Hematopoietic multipotent progenitor cell treated with erythropoietin and hydrocortisone succinate and interleukin-3 and kit ligand, for 17 days (in vitro differentiated cells): ENCODE measurements at regions not wholly inside any gene's neighbourhood (a gene's known extent, or its start where the extent isn't known, plus 50 kb on each side); places are given as distances from the start of the nearest gene placed in this dataset.
"Not testable (repeated sequence)": the region's sequence is repeated elsewhere in the genome, so short reads cannot be mapped to it uniquely, and the experiment has no call there.

Experiments used
- DNase-seq: peaks from one replicate; pipeline ENCODE4 v3.0.0-alpha.2; 2015; ENCODE audit warnings: low spot score

GRCh38 chr16:9343276-9343675, 251.8 kb downstream of the HAPSTR1 start:
- no peak for DNase-seq

- DNase-seq: no peak
Measured at GRCh38 chr16:9344508-9344907, 253.1 kb downstream of the HAPSTR1 start.

- DNase-seq: no peak
Measured at GRCh38 chr16:9345046-9345445, 253.6 kb downstream of the HAPSTR1 start.

- DNase-seq: no peak
Measured at GRCh38 chr16:9345880-9346279, 254.4 kb downstream of the HAPSTR1 start.

GRCh38 chr16:9348912-9349311, 257.5 kb downstream of the HAPSTR1 start:
- DNase-seq: no peak

GRCh38 chr16:9349373-9349960, 258.0 kb downstream of the HAPSTR1 start:
- not testable (repeated sequence) for DNase-seq

DNA sequence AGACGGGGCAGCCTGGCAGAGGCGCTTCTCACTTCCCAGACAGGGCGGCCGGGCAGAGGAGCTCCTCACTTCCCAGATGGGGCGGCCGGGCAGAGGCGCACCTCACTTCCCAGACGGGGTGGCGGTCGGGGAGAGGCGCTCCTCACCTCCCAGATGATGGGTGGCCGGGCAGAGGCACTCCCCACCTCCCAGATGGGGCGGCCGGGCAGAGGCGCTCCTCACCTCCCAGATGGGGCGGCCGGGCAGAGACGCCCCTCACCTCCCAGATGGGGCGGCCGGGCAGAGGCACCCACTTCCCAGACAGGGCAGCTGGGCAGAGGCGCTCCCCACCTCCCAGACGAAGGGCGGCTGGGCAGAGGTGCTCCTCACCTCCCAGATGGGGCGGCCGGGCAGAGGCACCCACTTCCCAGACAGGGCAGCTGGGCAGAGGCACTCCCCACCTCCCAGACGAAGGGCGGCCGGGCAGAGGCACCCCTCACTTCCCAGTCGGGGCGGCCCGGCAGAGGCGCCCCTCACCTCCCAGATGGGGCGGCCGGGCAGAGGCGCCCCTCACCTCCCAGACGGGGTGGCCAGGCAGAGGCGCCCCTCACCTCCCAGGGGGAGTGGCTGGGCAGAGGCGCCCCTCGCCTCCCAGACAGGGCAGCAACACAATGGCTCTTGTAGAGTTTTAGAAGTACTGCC, 258.8 kb downstream of the HAPSTR1 start:
- DNase-seq: not testable (repeated sequence)

GRCh38 chr16:9351440-9351839, 260.0 kb downstream of the HAPSTR1 start:
- no peak for DNase-seq

GRCh38 chr16:9351841-9352434, 260.5 kb downstream of the HAPSTR1 start:
- DNase-seq: no peak

- no peak for DNase-seq
Measured at GRCh38 chr16:9357829-9358228, 266.4 kb downstream of the HAPSTR1 start.

GRCh38 chr16:9360075-9360474, 268.6 kb downstream of the HAPSTR1 start:
- no peak for DNase-seq

DNA sequence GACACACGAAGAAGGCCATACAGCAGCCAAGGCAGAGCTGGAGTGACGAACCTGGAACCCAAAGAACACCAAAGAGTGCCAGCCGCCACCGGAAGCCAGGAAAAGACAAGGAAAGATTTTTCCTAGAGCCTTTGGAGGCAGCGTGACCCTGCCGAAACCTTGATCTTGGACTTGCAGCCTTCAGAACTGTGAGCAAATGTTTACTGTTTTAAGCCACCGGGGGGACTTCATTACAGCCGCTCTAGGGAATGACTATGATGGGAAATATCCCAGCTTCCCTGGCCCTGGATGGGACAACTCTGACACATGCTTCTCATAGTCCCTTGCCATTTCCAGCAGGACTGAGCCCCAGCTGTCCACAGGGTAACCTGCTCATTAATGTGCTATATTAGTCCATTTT, 270.6 kb downstream of the HAPSTR1 start:
- DNase-seq: no peak

DNA sequence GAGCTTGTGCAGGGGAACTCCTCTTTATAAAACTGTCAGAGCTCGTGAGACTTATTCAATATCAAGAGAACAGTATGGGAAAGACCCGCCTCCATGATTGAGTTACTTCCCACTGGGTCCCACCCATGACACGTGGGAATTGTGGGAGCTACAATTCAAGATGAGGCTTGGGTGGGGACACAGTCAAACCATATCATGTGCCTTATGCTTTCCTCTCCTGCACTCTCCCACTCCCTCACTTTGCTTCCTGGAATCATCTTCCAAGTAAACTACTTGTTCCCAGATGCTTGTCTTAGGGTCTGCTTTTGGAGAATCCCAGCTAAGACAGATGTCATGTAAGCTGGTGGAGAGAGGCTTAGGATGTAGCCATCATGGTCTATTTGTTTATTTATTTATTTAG, 271.2 kb downstream of the HAPSTR1 start:
- no peak for DNase-seq

DNA sequence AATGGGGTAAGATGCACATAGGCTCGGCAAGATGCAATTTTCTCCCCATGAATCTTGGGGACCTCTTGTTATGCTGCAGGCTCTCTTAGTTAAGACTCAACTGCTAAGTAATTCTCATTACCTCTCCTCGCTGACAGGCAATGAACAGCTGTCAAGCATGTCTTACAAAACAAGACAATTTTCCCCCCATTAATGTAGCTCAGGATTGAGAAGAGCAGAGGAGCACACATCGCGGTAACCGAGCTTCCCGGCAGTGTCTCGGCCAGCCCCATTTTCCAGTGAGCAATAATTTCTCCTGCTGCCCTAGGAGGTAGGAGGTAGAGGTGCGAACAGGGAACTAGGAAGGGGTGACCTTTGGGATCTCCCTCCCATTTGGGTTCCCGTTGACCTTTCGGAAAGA, 272.1 kb downstream of the HAPSTR1 start:
- DNase-seq: no peak

DNA sequence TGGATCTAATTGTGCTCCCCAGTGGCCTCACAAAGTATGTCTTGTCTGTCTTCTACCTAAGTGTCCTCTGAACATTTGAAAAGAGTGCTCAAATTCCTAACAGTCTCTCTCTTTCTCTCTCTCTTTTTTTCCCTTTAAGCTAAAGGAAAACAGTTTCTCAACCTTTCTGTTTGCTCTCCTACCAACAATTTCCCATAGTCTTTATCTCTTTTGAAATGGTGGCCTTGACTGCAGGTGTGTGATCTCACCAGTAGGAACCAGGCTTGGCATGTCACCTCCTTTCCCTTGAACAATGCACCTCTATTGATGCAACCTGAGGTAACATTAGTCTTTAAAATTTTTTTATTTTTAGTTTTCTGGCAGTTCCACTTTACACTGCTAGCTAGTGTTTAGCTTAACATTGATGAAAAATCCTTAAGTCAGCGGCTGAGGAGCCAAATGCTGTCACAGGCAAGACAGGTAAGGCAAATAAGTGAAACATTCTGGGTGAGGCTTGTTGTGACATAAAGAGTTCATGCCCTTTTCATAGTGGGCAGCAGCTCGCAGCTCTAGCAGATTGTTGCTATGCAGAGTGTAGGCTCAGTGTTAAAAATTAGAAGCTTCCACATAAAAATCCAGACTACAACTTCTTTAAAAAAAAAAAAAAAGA, 273.4 kb downstream of the HAPSTR1 start:
- DNase-seq: no peak

GRCh38 chr16:9365370-9365728, 273.9 kb downstream of the HAPSTR1 start:
- no peak for DNase-seq

- DNase-seq: no peak
Measured at GRCh38 chr16:9366048-9366969, 274.9 kb downstream of the HAPSTR1 start.

DNA sequence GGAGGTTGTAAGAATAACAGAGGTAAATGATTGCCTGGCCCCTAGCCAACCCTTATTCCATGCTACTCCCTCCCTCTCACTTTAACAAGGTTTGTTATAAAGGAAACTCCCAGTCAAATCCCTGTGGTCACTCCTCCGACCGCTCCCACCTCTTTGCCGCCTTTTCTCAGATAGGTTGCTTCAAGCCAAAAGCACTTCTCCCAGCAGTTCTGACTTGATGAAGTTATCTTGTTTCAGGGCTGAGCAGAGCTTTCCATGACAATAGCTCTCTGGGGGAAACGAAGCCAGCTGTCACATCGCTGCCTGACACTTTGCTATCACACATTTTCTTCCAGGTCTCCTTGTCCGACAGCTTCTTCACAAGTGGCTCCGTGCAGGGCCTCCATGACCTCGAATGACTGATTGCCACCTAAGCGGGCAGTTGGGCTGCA, 278.6 kb downstream of the HAPSTR1 start:
- DNase-seq: no peak

- no peak for DNase-seq
Measured at GRCh38 chr16:9371713-9372448, 280.4 kb downstream of the HAPSTR1 start.

GRCh38 chr16:9372934-9373890, 281.8 kb downstream of the HAPSTR1 start:
- no peak for DNase-seq
